GM12864 (cell line): ENCODE measurements at regions not wholly inside any gene's neighbourhood (a gene's known extent, or its start where the extent isn't known, plus 50 kb on each side); places are given as distances from the start of the nearest gene placed in this dataset.

Source experiments
- DNase-seq: peaks from one replicate; pipeline ENCODE4 v3.0.0-alpha.2; 2011; ENCODE audit warnings: low read depth
- H3K4me3 ChIP-seq: 2 replicates; pipeline ENCODE4 v1.5.1; 2011; ENCODE audit warnings: mild to moderate bottlenecking, low read depth, low read length, control low read depth
- TF ChIP-seq, protein P1 (sequence below): IDR thresholded peaks from 2 replicates; pipeline ENCODE4 v1.5.1; 2011; ENCODE audit warnings: low read depth, mild to moderate bottlenecking, moderate library complexity, low read length, control low read depth, inconsistent platforms; ENCODE audit errors: missing control alignments

GRCh38 chr11:115928811-115929210 lies 424.6 kb upstream of the CADM1 start:
- TF ChIP-seq, protein P1, sequence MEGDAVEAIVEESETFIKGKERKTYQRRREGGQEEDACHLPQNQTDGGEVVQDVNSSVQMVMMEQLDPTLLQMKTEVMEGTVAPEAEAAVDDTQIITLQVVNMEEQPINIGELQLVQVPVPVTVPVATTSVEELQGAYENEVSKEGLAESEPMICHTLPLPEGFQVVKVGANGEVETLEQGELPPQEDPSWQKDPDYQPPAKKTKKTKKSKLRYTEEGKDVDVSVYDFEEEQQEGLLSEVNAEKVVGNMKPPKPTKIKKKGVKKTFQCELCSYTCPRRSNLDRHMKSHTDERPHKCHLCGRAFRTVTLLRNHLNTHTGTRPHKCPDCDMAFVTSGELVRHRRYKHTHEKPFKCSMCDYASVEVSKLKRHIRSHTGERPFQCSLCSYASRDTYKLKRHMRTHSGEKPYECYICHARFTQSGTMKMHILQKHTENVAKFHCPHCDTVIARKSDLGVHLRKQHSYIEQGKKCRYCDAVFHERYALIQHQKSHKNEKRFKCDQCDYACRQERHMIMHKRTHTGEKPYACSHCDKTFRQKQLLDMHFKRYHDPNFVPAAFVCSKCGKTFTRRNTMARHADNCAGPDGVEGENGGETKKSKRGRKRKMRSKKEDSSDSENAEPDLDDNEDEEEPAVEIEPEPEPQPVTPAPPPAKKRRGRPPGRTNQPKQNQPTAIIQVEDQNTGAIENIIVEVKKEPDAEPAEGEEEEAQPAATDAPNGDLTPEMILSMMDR, result no peak
- no peak overlapping the region for H3K4me3 ChIP-seq
- no peak for DNase-seq

- no peak for DNase-seq
- TF ChIP-seq, protein P1, result no peak
- H3K4me3 ChIP-seq, result no peak overlapping the region
Measured at GRCh38 chr11:115927823-115928329, 423.7 kb upstream of the CADM1 start.

- DNase-seq, result no peak
- no peak overlapping the region for H3K4me3 ChIP-seq
- TF ChIP-seq, protein P1, result no peak
Measured at GRCh38 chr11:115926601-115927000, 422.4 kb upstream of the CADM1 start.

- H3K4me3 ChIP-seq, result no peak overlapping the region
- TF ChIP-seq, protein P1, result no peak
- DNase-seq, result no peak
Measured at GRCh38 chr11:115926138-115926537, 421.9 kb upstream of the CADM1 start.

GRCh38 chr11:115925568-115926090 lies 421.4 kb upstream of the CADM1 start:
- no peak overlapping the region for H3K4me3 ChIP-seq
- TF ChIP-seq, protein P1, result no peak
- DNase-seq, result no peak

DNA sequence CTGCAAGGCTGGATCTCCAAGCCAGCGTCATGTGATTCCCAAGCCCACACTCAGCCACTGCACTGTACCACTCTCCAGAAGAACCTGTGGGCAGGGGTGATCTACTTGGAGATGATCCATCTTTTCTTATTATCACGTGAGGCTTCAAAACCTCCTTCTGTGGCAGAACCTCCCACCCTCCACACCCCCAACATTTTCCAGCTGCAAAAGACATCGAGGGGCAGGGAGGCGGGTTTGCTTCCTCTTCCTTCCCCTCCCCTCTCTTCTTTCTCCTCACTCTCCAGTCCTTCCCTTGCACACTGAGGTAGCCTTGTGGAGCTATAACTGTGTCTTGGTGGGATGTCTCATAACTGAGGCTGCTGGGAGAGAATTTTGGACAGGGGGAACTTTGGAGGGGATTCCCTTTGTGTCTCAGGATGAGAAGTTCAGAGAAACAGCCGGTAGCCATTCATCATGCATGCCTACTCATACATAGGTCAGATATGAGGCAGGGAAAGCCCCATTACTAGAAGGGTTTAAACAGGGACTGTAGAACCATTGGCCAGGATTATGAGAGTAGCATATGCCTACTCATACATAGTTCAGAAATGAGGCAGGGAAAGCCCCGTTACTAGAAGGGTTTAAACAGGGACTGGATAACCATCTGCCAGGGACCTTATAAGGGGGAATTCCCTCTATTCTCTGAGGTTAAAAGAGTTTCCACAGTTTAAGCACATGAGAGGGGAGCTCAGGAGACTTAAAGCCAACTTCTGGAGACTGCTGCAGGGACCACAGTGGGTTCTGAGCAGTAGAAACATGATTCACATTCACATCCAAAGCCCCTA lies 420.7 kb upstream of the CADM1 start:
- TF ChIP-seq, protein P1, result no peak
- H3K4me3 ChIP-seq, result no peak overlapping the region
- DNase-seq, result peak; percentile 93

GRCh38 chr11:115922876-115923275 lies 418.7 kb upstream of the CADM1 start:
- no peak for DNase-seq
- TF ChIP-seq, protein P1, result no peak

More at GRCh38 chr11:115922876-115923275, 418.7 kb upstream of the CADM1 start:
- H3K4me3 ChIP-seq, result no peak overlapping the region
